Kidney epithelial cell (primary cell): ENCODE measurements at regions not wholly inside any gene's neighbourhood (a gene's known extent, or its start where the extent isn't known, plus 50 kb on each side); places are given as distances from the start of the nearest gene placed in this dataset.
"Not testable (repeated sequence)": the region's sequence is repeated elsewhere in the genome, so short reads cannot be mapped to it uniquely, and the experiment has no call there.

Experiments
- DNase-seq: peaks from one replicate; pipeline ENCODE4 v3.0.0-alpha.2; 2010; ENCODE audit warnings: low read depth
- H3K27me3 ChIP-seq: 2 replicates; pipeline ENCODE4 v1.6.0; 2011; ENCODE audit warnings: low read length; ENCODE audit not compliant: control insufficient read depth, insufficient read depth
- H3K36me3 ChIP-seq: 2 replicates; pipeline ENCODE4 v1.5.1; 2011; ENCODE audit warnings: low read length; ENCODE audit not compliant: control insufficient read depth, insufficient read depth
- H3K4me3 ChIP-seq: 2 replicates; pipeline ENCODE4 v1.5.1; 2011; ENCODE audit warnings: low read depth, mild to moderate bottlenecking, control low read depth, low read length
- TF ChIP-seq, protein P1 (sequence below): IDR thresholded peaks from 2 replicates; pipeline ENCODE4 v1.5.1; 2011; ENCODE audit warnings: mild to moderate bottlenecking, moderate library complexity, low read length, control low read depth, inconsistent platforms; ENCODE audit not compliant: insufficient read depth, poor library complexity, severe bottlenecking

GRCh38 chr13:54733639-54734038 is 1705.0 kb downstream of the OLFM4 start:
- Histone ChIP-seq H3K36me3 (no peaks in the 10 kb centered on the region), H3K4me3 (no peak overlapping the region), H3K27me3 (no peaks in the 10 kb centered on the region)
- no peak for DNase-seq
- TF ChIP-seq, protein P1, sequence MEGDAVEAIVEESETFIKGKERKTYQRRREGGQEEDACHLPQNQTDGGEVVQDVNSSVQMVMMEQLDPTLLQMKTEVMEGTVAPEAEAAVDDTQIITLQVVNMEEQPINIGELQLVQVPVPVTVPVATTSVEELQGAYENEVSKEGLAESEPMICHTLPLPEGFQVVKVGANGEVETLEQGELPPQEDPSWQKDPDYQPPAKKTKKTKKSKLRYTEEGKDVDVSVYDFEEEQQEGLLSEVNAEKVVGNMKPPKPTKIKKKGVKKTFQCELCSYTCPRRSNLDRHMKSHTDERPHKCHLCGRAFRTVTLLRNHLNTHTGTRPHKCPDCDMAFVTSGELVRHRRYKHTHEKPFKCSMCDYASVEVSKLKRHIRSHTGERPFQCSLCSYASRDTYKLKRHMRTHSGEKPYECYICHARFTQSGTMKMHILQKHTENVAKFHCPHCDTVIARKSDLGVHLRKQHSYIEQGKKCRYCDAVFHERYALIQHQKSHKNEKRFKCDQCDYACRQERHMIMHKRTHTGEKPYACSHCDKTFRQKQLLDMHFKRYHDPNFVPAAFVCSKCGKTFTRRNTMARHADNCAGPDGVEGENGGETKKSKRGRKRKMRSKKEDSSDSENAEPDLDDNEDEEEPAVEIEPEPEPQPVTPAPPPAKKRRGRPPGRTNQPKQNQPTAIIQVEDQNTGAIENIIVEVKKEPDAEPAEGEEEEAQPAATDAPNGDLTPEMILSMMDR = no peak

- H3K4me3 ChIP-seq, H3K36me3 ChIP-seq, DNase-seq, H3K27me3 ChIP-seq: not testable (repeated sequence)
Measured at GRCh38 chr13:54737211-54737610, 1708.6 kb downstream of the OLFM4 start.

- no peak for DNase-seq
- Histone ChIP-seq H3K4me3 (no peak overlapping the region), H3K27me3 (no peaks in the 10 kb centered on the region), H3K36me3 (no peaks in the 10 kb centered on the region)
- TF ChIP-seq, protein P1 = no peak
Measured at GRCh38 chr13:54742984-54743383, 1714.4 kb downstream of the OLFM4 start.

- Histone ChIP-seq H3K36me3 (no peaks in the 10 kb centered on the region), H3K27me3 (no peaks in the 10 kb centered on the region), H3K4me3 (no peak overlapping the region)
- no peak for DNase-seq
- TF ChIP-seq, protein P1 = no peak
Measured at GRCh38 chr13:54744747-54745146, 1716.1 kb downstream of the OLFM4 start.

DNA sequence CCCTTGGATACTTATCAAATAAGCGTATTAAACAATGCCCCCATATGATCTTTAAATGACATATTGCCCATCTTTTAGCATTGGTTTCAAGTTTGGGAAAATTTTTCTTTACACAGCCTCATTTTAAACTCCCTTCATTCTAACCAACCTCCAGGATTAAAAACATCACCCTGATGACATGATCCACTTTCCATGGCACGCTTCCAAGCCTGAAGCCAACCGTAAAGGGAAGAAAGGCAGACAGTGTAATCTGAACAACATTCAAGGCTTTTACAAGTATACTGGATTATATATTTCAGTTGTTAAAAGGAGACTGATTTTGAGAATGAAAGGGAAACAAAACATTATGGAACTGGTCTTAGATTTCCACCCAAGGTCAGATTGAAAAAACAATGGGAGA is 1721.9 kb downstream of the OLFM4 start:
- TF ChIP-seq, protein P1 = no peak
- DNase-seq = no peak
- no peaks in the 10 kb centered on the region for H3K36me3 ChIP-seq
- H3K27me3 ChIP-seq = no peaks in the 10 kb centered on the region
- no peak overlapping the region for H3K4me3 ChIP-seq

- H3K27me3 ChIP-seq = no peaks in the 10 kb centered on the region
- H3K4me3 ChIP-seq = no peak overlapping the region
- TF ChIP-seq, protein P1 = no peak
- no peak for DNase-seq
- no peaks in the 10 kb centered on the region for H3K36me3 ChIP-seq
Measured at GRCh38 chr13:54758795-54759194, 1730.2 kb downstream of the OLFM4 start.
